SK-N-SH (cell line): ENCODE measurements at regions not wholly inside any gene's neighbourhood (a gene's known extent, or its start where the extent isn't known, plus 50 kb on each side); places are given as distances from the start of the nearest gene placed in this dataset.

Source experiments
- CTCF ChIA-PET: fragments of 300-600, 350-600 bp; formaldehyde crosslinking; extraction: SDS; loops from one replicate; lab custom pipeline; 2021; lab: Yijun Ruan, JAX
- POLR2A ChIA-PET: fragments of 350-600 bp; sonication (Branson Sonifier 250); formaldehyde crosslinking; extraction: SDS; loops from one replicate; lab custom pipeline; 2020; ENCODE audit warnings: antibody characterized with exemption, inconsistent platforms; lab: Yijun Ruan, JAX
- DNase-seq: peaks from one replicate; pipeline ENCODE4 v3.0.0; 2012
- H2AFZ ChIP-seq: fragments of 200-600 bp; sonication (generic); 2 replicates; pipeline ENCODE4 v1.8.1; 2016; ENCODE audit warnings: antibody characterized with exemption, mild to moderate bottlenecking, low read depth
- H3F3A ChIP-seq: fragments of 200-600 bp; sonication (generic); replicated peaks from 2 replicates; pipeline ENCODE3; 2016; ENCODE audit warnings: antibody characterized with exemption, mild to moderate bottlenecking; ENCODE audit not compliant: insufficient read depth
- H3K27ac ChIP-seq, 2 experiments: fragments of 200-500 bp in 1 of 2; fragments of 200-600 bp in 1 of 2; sonication (Bioruptor generic) in 1 of 2; sonication (generic), shearing (Covaris generic) in 1 of 2; 2 replicates each; pipeline versions ENCODE4 v1.5.1 to v1.6.1; 2014 to 2016; ENCODE audit warnings: low read depth in 2 of 2, inconsistent platforms in 1 of 2, low read length in 1 of 2, mild to moderate bottlenecking in 1 of 2, mixed read lengths in 1 of 2
- H3K27me3 ChIP-seq: fragments of 200-600 bp; sonication (generic), shearing (Covaris generic); 2 replicates; pipeline ENCODE4 v1.6.1; 2016; ENCODE audit warnings: mixed run types; ENCODE audit not compliant: insufficient read depth
- H3K36me3 ChIP-seq, 2 experiments: fragments of 200-500 bp in 1 of 2; fragments of 200-600 bp in 1 of 2; sonication (Bioruptor generic) in 1 of 2; sonication (generic) in 1 of 2; replicated peaks in 1 of 2; 2 replicates each; pipeline versions ENCODE3 to v1.5.1; 2014 to 2016; ENCODE audit warnings: low read length in 1 of 2, mild to moderate bottlenecking in 1 of 2; ENCODE audit not compliant: insufficient read depth in 2 of 2, control insufficient read depth in 1 of 2
- H3K4me1 ChIP-seq, 2 experiments: fragments of 200-500 bp in 1 of 2; fragments of 200-600 bp in 1 of 2; sonication (Bioruptor generic) in 1 of 2; sonication (generic), shearing (Covaris generic) in 1 of 2; 2 replicates each; pipeline versions ENCODE4 v1.5.1 to v1.6.1; 2014 to 2016; ENCODE audit warnings: low read depth in 1 of 2, low read length in 1 of 2, mixed run types in 1 of 2; ENCODE audit not compliant: insufficient read depth in 2 of 2, control insufficient read depth in 1 of 2
- H3K4me2 ChIP-seq: fragments of 200-600 bp; sonication (generic), shearing (Covaris generic); 2 replicates; pipeline ENCODE4 v1.6.1; 2017; ENCODE audit warnings: mixed run types
- H3K4me3 ChIP-seq, 2 experiments: fragments of 200-500 bp in 1 of 2; fragments of 200-600 bp in 1 of 2; sonication (Bioruptor generic) in 1 of 2; sonication (generic), shearing (Covaris generic) in 1 of 2; 2 replicates each; pipeline versions ENCODE4 v1.5.1 to v1.8.1; 2014 to 2016; ENCODE audit warnings: low read depth in 2 of 2, inconsistent platforms in 1 of 2, low read length in 1 of 2, mild to moderate bottlenecking in 1 of 2, mixed read lengths in 1 of 2, moderate library complexity in 1 of 2
- H3K79me2 ChIP-seq: fragments of 200-600 bp; sonication (generic); 2 replicates; pipeline ENCODE4 v1.8.1; 2017; ENCODE audit warnings: mild to moderate bottlenecking; ENCODE audit not compliant: insufficient read depth
- H3K9ac ChIP-seq: fragments of 200-600 bp; sonication (generic); 2 replicates; pipeline ENCODE4 v1.6.1; 2017; ENCODE audit warnings: mixed run types
- H3K9me2 ChIP-seq: fragments of 200-600 bp; sonication (generic); 2 replicates; pipeline ENCODE4 v1.6.1; 2017; ENCODE audit warnings: mixed run types
- H3K9me3 ChIP-seq: fragments of 200-600 bp; sonication (generic); 2 replicates; pipeline ENCODE4 v1.6.1; 2017; ENCODE audit warnings: mixed run types, mild to moderate bottlenecking, moderate library complexity
- H4K20me1 ChIP-seq: fragments of 200-600 bp; sonication (generic); 2 replicates; pipeline ENCODE4 v1.6.1; 2017; ENCODE audit warnings: mild to moderate bottlenecking, mixed run types; ENCODE audit not compliant: insufficient read depth
- CHD2 ChIP-seq: fragments of 150-350 bp; IDR thresholded peaks from 2 replicates; pipeline ENCODE4 v1.6.1; 2018; ENCODE audit warnings: low read length; ENCODE audit not compliant: partially characterized antibody
- ELF1 ChIP-seq: IDR thresholded peaks from 2 replicates; pipeline ENCODE4 v1.4.0; 2012
- FOSL2 ChIP-seq: IDR thresholded peaks from 2 replicates; pipeline ENCODE4 v1.4.0; 2012; ENCODE audit warnings: low read depth, mild to moderate bottlenecking, moderate library complexity, borderline replicate concordance
- FOXJ3 ChIP-seq: sonication (generic); formaldehyde crosslinking; IDR thresholded peaks from 2 replicates; pipeline ENCODE4 v1.5.1; 2020; ENCODE audit warnings: mild to moderate bottlenecking, missing genetic modification reagents
- GABPA ChIP-seq: IDR thresholded peaks from 2 replicates; pipeline ENCODE4 v1.4.0; 2012; ENCODE audit warnings: low read depth, mild to moderate bottlenecking
- GATA2 ChIP-seq: sonication (generic); formaldehyde crosslinking; IDR thresholded peaks from 2 replicates; pipeline ENCODE4 v1.5.0; 2020; ENCODE audit warnings: mild to moderate bottlenecking, missing genetic modification reagents
- MEF2A ChIP-seq: IDR thresholded peaks from 2 replicates; pipeline ENCODE4 v1.4.0; 2012; ENCODE audit warnings: low read depth, borderline replicate concordance
- MXI1 ChIP-seq: IDR thresholded peaks from 2 replicates; pipeline ENCODE4 v1.6.1; 2012; ENCODE audit warnings: mild to moderate bottlenecking, low read depth, low read length, improper control_type of control experiment
- RAD21 ChIP-seq: IDR thresholded peaks from 2 replicates; pipeline ENCODE4 v1.6.1; 2012; ENCODE audit warnings: mild to moderate bottlenecking, low read length
- RCOR1 ChIP-seq: fragments of 150-350 bp; IDR thresholded peaks from 2 replicates; pipeline ENCODE4 v1.6.1; 2017; ENCODE audit warnings: antibody characterized with exemption, low read length
- RFX5 ChIP-seq: IDR thresholded peaks from 2 replicates; pipeline ENCODE4 v1.6.1; 2012; ENCODE audit warnings: mild to moderate bottlenecking, improper control_type of control experiment, low read length
- RXRA ChIP-seq: IDR thresholded peaks from 2 replicates; pipeline ENCODE4 v1.4.0; 2012; ENCODE audit warnings: low read depth, mild to moderate bottlenecking, borderline replicate concordance
- SIN3A ChIP-seq: IDR thresholded peaks from 2 replicates; pipeline ENCODE4 v1.6.1; 2012; ENCODE audit warnings: low read depth, mild to moderate bottlenecking, low read length, moderate library complexity, borderline replicate concordance
- SMC3 ChIP-seq: IDR thresholded peaks from 2 replicates; pipeline ENCODE4 v1.6.1; 2012; ENCODE audit warnings: low read depth, low read length, improper control_type of control experiment
- TAF1 ChIP-seq: IDR thresholded peaks from 2 replicates; pipeline ENCODE4 v1.6.1; 2012; ENCODE audit warnings: low read depth, mild to moderate bottlenecking, low read length, moderate library complexity, borderline replicate concordance
- TCF12 ChIP-seq: IDR thresholded peaks from 2 replicates; pipeline ENCODE4 v1.4.0; 2012
- YY1 ChIP-seq: IDR thresholded peaks from 2 replicates; pipeline ENCODE4 v1.4.0; 2012; ENCODE audit warnings: low read depth, mild to moderate bottlenecking
- WGBS: methylation state at CpG from one replicate; pipeline ENCODE4 v1.1.6; 2017; ENCODE audit warnings: low lambda C conversion rate; 5-methylcytosine and 5-hydroxymethylcytosine counted together
- TF ChIP-seq, protein P1 (sequence below): fragments of 200-600 bp; sonication (generic); IDR thresholded peaks from 2 replicates; pipeline ENCODE4 v1.6.1; 2017; ENCODE audit warnings: antibody characterized with exemption, mild to moderate bottlenecking, moderate library complexity
- TF ChIP-seq, protein P2 (sequence below): IDR thresholded peaks from 2 replicates; pipeline ENCODE4 v1.4.0; 2012; ENCODE audit warnings: low read depth, borderline replicate concordance
- TF ChIP-seq, protein P3 (sequence below): IDR thresholded peaks from 2 replicates; pipeline ENCODE4 v1.4.0; 2012; ENCODE audit warnings: low read depth
- TF ChIP-seq, protein P4 (sequence below): fragments of 150-350 bp; IDR thresholded peaks from 2 replicates; pipeline ENCODE4 v1.6.1; 2016; ENCODE audit warnings: mild to moderate bottlenecking, low read depth, low read length

DNA sequence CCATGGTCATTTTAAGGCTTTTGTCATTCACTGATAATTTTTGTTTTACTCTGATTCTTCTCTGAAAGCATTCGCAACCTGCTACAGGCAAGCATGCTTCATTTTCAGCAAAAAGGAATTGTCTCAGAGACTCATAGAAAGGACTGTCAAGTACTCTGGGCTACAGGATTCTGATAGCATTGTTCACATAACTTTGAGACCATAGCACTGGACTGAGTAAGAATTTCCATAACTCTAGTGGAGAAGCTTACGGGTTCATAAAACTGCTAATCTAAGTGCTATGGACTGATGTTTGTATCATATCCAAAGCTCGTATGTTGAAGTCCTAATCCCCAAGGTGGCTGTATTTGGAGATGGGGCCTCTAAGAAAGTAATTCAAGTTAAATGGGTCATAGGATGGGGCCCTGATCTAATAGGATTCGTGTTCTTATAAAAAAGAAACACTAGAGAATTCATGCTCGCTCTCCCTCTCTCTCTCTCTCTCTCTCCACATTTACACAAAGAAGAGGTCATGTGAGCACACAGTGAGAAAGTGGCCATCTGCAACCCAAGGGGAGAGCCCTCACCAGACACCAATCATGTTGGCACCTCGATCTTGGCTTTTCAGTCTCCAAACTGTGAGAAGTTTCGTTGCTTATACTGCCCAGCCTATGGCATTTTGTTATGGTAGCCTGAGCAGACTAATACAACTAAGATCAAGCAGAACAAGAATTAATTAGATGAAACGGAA, 60.4 kb downstream of the CRYGS start:
- no peaks in the 10 kb centered on the region for H4K20me1 ChIP-seq
- H3K4me1 ChIP-seq, result no peaks in the 10 kb centered on the region; a peak in 1 of 4 replicates
- no peaks in the 10 kb centered on the region for H3K79me2 ChIP-seq
- H3K4me2 ChIP-seq, result no peak overlapping the region
- H3K27me3 ChIP-seq, result no peaks in the 10 kb centered on the region
- DNase-seq, result no peak
- H3K9ac ChIP-seq, result no peak overlapping the region
- no peak overlapping the region for H3K27ac ChIP-seq
- H3K9me2 ChIP-seq, result no peaks in the 10 kb centered on the region
- CTCF ChIA-PET, result no interaction called here
- POLR2A ChIA-PET, result no interaction called here
- H2AFZ ChIP-seq, result no peak overlapping the region
- no peak overlapping the region for H3K4me3 ChIP-seq
- no peaks in the 10 kb centered on the region for H3K36me3 ChIP-seq
- WGBS, result 41% methylated on average over 8 of the region's 8 CpGs
- TF ChIP-seq MEF2A (no peak), RXRA (no peak), SIN3A (no peak), CHD2 (no peak), RFX5 (no peak), TAF1 (no peak), SMC3 (no peak), YY1 (no peak), MXI1 (no peak), GABPA (no peak), FOXJ3 (CRISPR knock-in tag) (no peak), FOSL2 (no peak)
- TF ChIP-seq, protein P1, sequence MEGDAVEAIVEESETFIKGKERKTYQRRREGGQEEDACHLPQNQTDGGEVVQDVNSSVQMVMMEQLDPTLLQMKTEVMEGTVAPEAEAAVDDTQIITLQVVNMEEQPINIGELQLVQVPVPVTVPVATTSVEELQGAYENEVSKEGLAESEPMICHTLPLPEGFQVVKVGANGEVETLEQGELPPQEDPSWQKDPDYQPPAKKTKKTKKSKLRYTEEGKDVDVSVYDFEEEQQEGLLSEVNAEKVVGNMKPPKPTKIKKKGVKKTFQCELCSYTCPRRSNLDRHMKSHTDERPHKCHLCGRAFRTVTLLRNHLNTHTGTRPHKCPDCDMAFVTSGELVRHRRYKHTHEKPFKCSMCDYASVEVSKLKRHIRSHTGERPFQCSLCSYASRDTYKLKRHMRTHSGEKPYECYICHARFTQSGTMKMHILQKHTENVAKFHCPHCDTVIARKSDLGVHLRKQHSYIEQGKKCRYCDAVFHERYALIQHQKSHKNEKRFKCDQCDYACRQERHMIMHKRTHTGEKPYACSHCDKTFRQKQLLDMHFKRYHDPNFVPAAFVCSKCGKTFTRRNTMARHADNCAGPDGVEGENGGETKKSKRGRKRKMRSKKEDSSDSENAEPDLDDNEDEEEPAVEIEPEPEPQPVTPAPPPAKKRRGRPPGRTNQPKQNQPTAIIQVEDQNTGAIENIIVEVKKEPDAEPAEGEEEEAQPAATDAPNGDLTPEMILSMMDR, result no peak
- TF ChIP-seq, protein P2, sequence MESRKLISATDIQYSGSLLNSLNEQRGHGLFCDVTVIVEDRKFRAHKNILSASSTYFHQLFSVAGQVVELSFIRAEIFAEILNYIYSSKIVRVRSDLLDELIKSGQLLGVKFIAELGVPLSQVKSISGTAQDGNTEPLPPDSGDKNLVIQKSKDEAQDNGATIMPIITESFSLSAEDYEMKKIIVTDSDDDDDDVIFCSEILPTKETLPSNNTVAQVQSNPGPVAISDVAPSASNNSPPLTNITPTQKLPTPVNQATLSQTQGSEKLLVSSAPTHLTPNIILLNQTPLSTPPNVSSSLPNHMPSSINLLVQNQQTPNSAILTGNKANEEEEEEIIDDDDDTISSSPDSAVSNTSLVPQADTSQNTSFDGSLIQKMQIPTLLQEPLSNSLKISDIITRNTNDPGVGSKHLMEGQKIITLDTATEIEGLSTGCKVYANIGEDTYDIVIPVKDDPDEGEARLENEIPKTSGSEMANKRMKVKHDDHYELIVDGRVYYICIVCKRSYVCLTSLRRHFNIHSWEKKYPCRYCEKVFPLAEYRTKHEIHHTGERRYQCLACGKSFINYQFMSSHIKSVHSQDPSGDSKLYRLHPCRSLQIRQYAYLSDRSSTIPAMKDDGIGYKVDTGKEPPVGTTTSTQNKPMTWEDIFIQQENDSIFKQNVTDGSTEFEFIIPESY, result no peak
- TF ChIP-seq, all 33 proteins: peak for 0
- no peaks in the 10 kb centered on the region for H3F3A ChIP-seq
- no peaks in the 10 kb centered on the region for H3K9me3 ChIP-seq

DNA sequence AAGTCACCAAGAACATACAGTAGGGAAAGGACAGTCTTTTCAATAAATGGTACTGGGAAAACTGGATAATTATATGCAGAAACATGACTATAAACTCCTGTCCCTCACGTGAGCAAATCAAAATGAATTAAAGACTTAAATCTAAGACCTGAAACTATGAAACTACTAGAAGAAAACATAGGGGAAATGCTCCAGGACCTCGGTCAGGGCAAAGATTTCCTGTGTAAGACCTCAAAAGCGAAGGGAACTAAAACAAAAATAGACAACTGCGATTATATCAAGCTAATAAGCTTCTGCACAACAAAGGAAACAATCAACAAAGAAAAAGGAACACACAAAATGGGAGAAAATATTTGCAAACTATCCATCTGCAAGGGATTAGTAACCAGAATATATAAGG, 62.7 kb downstream of the CRYGS start:
- no peaks in the 10 kb centered on the region for H3K9me3 ChIP-seq
- H3K36me3 ChIP-seq, result no peaks in the 10 kb centered on the region
- H4K20me1 ChIP-seq, result no peaks in the 10 kb centered on the region
- H3K79me2 ChIP-seq, result no peaks in the 10 kb centered on the region
- POLR2A ChIA-PET, result no interaction called here
- no peaks in the 10 kb centered on the region for H3K27me3 ChIP-seq
- no peaks in the 10 kb centered on the region for H3K9me2 ChIP-seq
- no peak overlapping the region for H2AFZ ChIP-seq
- no peak overlapping the region for H3K4me3 ChIP-seq
- CTCF ChIA-PET, result interaction anchor here (1.8 kb wide), 1 partner anchor 59 kb away, joined by 4 read pairs; no protein-coding TSS in a partner anchor
- 46% methylated on average over 4 of the region's 4 CpGs for WGBS
- H3K4me2 ChIP-seq, result no peak overlapping the region
- peaks cover 0 to 2% of the 10 kb centered on the region in 2 experiments; a peak in 1 of 4 replicates for H3K4me1 ChIP-seq
- H3F3A ChIP-seq, result no peaks in the 10 kb centered on the region
- H3K9ac ChIP-seq, result no peak overlapping the region
- H3K27ac ChIP-seq, result no peak overlapping the region
- no peak for DNase-seq
- TF ChIP-seq FOSL2 (no peak), FOXJ3 (CRISPR knock-in tag) (no peak), ELF1 (no peak), TCF12 (no peak), GATA2 (CRISPR knock-in tag) (no peak), RXRA (no peak), CHD2 (no peak), RAD21 (no peak), RCOR1 (no peak), GABPA (no peak), TAF1 (no peak)
- TF ChIP-seq, protein P3, sequence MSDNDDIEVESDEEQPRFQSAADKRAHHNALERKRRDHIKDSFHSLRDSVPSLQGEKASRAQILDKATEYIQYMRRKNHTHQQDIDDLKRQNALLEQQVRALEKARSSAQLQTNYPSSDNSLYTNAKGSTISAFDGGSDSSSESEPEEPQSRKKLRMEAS, result no peak
- TF ChIP-seq, protein P4, sequence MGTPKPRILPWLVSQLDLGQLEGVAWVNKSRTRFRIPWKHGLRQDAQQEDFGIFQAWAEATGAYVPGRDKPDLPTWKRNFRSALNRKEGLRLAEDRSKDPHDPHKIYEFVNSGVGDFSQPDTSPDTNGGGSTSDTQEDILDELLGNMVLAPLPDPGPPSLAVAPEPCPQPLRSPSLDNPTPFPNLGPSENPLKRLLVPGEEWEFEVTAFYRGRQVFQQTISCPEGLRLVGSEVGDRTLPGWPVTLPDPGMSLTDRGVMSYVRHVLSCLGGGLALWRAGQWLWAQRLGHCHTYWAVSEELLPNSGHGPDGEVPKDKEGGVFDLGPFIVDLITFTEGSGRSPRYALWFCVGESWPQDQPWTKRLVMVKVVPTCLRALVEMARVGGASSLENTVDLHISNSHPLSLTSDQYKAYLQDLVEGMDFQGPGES, result no peak
- TF ChIP-seq, protein P1, result no peak
